ENCODE measurements at regions not wholly inside any gene's neighbourhood (a gene's known extent, or its start where the extent isn't known, plus 50 kb on each side); places are given as distances from the start of the nearest gene placed in this dataset.

- intact Hi-C loops (cut with DNase I) = no loop called here
Measured at GRCh38 chr2:56540916-56541315, 357.1 kb downstream of the CCDC85A start.

DNA sequence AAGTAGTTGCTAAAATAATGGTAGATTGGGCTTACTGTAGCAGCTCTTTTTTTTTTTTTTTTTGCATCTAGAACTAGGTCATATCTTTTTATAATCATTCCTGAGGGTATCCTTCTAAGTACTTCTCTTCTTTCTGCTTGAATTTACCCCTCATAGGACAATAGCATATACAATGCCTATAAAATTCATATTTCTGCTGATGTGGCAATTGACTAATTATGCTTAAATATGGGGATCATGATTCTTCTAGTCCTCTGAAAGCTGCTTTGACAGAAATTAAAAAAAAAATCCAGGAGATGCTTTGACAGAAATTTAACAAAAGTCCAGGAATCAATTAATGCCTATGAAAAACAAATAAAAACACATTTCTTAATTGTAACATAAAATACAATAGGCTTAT, 358.4 kb downstream of the CCDC85A start:
- H3K27me3 ChIP-seq (ENCODE audit: control insufficient read depth, insufficient read depth, low read length) = no peaks in the 10 kb centered on the region
- no peak overlapping the region for H3K27ac ChIP-seq (ENCODE audit: low read depth in 2 of 2, low read length in 2 of 2)
- H3K36me3 ChIP-seq (ENCODE audit: control insufficient read depth in 2 of 3, insufficient read depth in 3 of 3, low read length in 3 of 3) = no peaks in the 10 kb centered on the region
- no peaks in the 10 kb centered on the region for H3K9me3 ChIP-seq (ENCODE audit: control insufficient read depth in 2 of 3, insufficient read depth in 1 of 3, low read length in 3 of 3)
- H3K9ac ChIP-seq (ENCODE audit: low read length in 3 of 3) = no peak overlapping the region
- DNase-seq (no peak), FAIRE-seq (no peak)
- H3K4me1 ChIP-seq (ENCODE audit: control insufficient read depth in 2 of 3, insufficient read depth in 2 of 3, low read depth in 1 of 3, low read length in 3 of 3) = no peaks in the 10 kb centered on the region
- H3K4me3 ChIP-seq (ENCODE audit: low read length in 3 of 3) = no peak overlapping the region
- intact Hi-C loops (cut with DNase I) = no loop called here
- TF ChIP-seq, protein P1, sequence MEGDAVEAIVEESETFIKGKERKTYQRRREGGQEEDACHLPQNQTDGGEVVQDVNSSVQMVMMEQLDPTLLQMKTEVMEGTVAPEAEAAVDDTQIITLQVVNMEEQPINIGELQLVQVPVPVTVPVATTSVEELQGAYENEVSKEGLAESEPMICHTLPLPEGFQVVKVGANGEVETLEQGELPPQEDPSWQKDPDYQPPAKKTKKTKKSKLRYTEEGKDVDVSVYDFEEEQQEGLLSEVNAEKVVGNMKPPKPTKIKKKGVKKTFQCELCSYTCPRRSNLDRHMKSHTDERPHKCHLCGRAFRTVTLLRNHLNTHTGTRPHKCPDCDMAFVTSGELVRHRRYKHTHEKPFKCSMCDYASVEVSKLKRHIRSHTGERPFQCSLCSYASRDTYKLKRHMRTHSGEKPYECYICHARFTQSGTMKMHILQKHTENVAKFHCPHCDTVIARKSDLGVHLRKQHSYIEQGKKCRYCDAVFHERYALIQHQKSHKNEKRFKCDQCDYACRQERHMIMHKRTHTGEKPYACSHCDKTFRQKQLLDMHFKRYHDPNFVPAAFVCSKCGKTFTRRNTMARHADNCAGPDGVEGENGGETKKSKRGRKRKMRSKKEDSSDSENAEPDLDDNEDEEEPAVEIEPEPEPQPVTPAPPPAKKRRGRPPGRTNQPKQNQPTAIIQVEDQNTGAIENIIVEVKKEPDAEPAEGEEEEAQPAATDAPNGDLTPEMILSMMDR (IDR thresholded peaks at IDR 0.05; ENCODE audit: borderline replicate concordance, extremely low read depth, insufficient read depth) = no peak

More at GRCh38 chr2:56540916-56541315, 357.1 kb downstream of the CCDC85A start:
- FAIRE-seq (no peak), DNase-seq (no peak)
- no peaks in the 10 kb centered on the region for H3K27me3 ChIP-seq (ENCODE audit: control insufficient read depth, insufficient read depth, low read length)
- H3K9me3 ChIP-seq (ENCODE audit: control insufficient read depth in 2 of 3, insufficient read depth in 1 of 3, low read length in 3 of 3) = no peaks in the 10 kb centered on the region
- TF ChIP-seq, protein P1 (IDR thresholded peaks at IDR 0.05; ENCODE audit: borderline replicate concordance, extremely low read depth, insufficient read depth) = no peak
- H3K4me1 ChIP-seq (ENCODE audit: control insufficient read depth in 2 of 3, insufficient read depth in 2 of 3, low read depth in 1 of 3, low read length in 3 of 3) = no peaks in the 10 kb centered on the region
- no peak overlapping the region for H3K4me3 ChIP-seq (ENCODE audit: low read length in 3 of 3)
- H3K9ac ChIP-seq (ENCODE audit: low read length in 3 of 3) = no peak overlapping the region
- H3K36me3 ChIP-seq (ENCODE audit: control insufficient read depth in 2 of 3, insufficient read depth in 3 of 3, low read length in 3 of 3) = no peaks in the 10 kb centered on the region
- H3K27ac ChIP-seq (ENCODE audit: low read depth in 2 of 2, low read length in 2 of 2) = no peak overlapping the region

DNA sequence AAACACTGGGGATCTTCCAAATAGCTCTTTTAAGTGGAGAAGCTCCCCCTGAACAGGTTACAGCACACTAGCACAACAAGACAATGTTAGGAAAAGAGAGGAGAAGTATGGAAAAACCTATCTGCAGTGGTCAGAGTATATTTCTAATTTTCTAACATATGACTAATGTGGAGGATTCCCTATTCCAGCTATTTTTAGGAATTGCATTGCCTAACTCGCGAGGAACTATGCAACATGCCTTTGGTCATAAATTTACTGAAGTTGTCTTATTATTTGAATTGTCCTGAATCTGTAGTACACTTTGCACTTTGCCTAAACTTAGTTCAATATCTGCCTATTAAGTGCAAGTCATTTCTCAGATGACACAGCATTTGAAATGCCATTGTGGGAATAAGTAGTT, 381.4 kb downstream of the CCDC85A start:
- TF ChIP-seq, protein P1 (IDR thresholded peaks at IDR 0.05; ENCODE audit: borderline replicate concordance, extremely low read depth, insufficient read depth) = no peak
- DNase-seq (no peak), FAIRE-seq (no peak)
- Histone ChIP-seq H3K9me3 (ENCODE audit: control insufficient read depth in 2 of 3, insufficient read depth in 1 of 3, low read length in 3 of 3) (no peaks in the 10 kb centered on the region), H3K27ac (ENCODE audit: low read depth in 2 of 2, low read length in 2 of 2) (no peak overlapping the region), H3K36me3 (ENCODE audit: control insufficient read depth in 2 of 3, insufficient read depth in 3 of 3, low read length in 3 of 3) (no peaks in the 10 kb centered on the region), H3K4me3 (ENCODE audit: low read length in 3 of 3) (no peak overlapping the region), H3K4me1 (ENCODE audit: control insufficient read depth in 2 of 3, insufficient read depth in 2 of 3, low read depth in 1 of 3, low read length in 3 of 3) (no peaks in the 10 kb centered on the region), H3K27me3 (ENCODE audit: control insufficient read depth, insufficient read depth, low read length) (no peaks in the 10 kb centered on the region), H3K9ac (ENCODE audit: low read length in 3 of 3) (no peak overlapping the region)
- intact Hi-C loops (cut with DNase I) = no loop called here

DNA sequence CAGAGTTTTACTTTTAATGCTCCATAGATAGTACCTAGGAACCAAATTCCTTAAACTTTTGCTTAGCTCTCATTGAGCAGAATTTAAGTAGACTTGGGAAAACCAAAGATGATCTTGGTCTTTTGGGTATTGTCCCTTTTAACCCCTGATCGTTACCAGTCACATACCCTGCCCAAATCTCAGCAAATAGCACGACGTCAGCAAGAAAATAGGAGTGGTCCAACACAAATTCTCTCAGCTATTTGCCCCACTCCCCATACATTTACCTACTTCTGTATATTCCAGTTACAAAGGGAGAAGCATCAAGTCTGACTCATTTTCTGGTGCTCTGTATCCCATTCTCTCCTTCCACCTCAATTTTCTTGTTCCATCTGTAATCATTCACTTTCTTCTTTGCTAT, 387.3 kb downstream of the CCDC85A start:
- Histone ChIP-seq H3K4me1 (ENCODE audit: control insufficient read depth in 2 of 3, insufficient read depth in 2 of 3, low read depth in 1 of 3, low read length in 3 of 3) (no peaks in the 10 kb centered on the region), H3K9ac (ENCODE audit: low read length in 3 of 3) (no peak overlapping the region), H3K9me3 (ENCODE audit: control insufficient read depth in 2 of 3, insufficient read depth in 1 of 3, low read length in 3 of 3) (no peaks in the 10 kb centered on the region), H3K4me3 (ENCODE audit: low read length in 3 of 3) (no peak overlapping the region), H3K27me3 (ENCODE audit: control insufficient read depth, insufficient read depth, low read length) (no peaks in the 10 kb centered on the region), H3K36me3 (ENCODE audit: control insufficient read depth in 2 of 3, insufficient read depth in 3 of 3, low read length in 3 of 3) (no peaks in the 10 kb centered on the region), H3K27ac (ENCODE audit: low read depth in 2 of 2, low read length in 2 of 2) (no peak overlapping the region)
- DNase-seq (no peak), FAIRE-seq (no peak)
- intact Hi-C loops (cut with DNase I) = no loop called here
- TF ChIP-seq, protein P1 (IDR thresholded peaks at IDR 0.05; ENCODE audit: borderline replicate concordance, extremely low read depth, insufficient read depth) = no peak

All from kidney (tissue), 13 donors.